HG03442 (cell line): ENCODE measurements at regions not wholly inside any gene's neighbourhood (a gene's known extent, or its start where the extent isn't known, plus 50 kb on each side); places are given as distances from the start of the nearest gene placed in this dataset.
A peak's percentile ranks its signal among the peaks of the same experiment; 100 is the strongest.

Experiments
- ATAC-seq: cut with Tn5 transposase; IDR thresholded peaks from one replicate; pipeline ENCODE4 v1.9.1; 2021; ENCODE audit warnings: mild to moderate bottlenecking, moderate library complexity; ENCODE audit not compliant: unreplicated experiment

DNA sequence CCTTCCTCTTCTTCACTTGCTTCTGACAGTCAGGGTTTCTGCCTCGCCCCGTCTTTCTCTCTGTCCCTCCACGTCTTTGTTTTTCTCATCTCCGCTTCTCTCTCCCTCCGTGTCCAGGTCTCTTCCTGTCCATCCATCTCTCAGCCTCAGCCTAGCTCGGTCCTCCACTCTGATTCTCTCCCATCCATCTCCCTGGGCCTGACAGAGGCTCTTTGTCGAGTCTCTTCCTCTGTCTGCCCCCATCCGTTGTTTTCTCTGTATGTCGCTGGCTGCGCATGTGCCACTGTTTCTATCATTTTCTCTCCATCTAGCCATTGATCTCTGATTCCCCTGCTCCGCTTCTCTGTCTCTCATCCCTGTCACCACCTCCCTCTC is 328.9 kb upstream of the TBX3 start:
- no peak for ATAC-seq

DNA sequence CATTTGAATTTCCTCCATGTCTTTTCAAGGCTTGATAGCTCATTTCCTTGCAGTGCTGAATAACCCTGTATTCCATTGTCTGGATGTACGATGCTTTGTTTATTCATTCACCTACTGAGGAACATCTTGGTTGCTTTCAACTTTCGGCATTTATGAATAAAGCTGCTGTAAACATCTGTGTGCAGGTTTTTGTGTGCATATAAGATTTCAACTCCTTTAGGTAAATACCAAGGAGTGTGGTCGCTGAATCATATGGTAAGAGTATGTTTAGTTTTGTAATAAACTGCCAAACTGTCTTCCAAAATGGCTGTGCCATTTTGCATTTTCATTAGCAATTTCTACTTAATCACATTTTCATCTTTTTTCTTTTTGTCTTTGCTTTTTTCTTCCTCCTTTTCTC is 327.7 kb upstream of the TBX3 start:
- no peak for ATAC-seq

DNA sequence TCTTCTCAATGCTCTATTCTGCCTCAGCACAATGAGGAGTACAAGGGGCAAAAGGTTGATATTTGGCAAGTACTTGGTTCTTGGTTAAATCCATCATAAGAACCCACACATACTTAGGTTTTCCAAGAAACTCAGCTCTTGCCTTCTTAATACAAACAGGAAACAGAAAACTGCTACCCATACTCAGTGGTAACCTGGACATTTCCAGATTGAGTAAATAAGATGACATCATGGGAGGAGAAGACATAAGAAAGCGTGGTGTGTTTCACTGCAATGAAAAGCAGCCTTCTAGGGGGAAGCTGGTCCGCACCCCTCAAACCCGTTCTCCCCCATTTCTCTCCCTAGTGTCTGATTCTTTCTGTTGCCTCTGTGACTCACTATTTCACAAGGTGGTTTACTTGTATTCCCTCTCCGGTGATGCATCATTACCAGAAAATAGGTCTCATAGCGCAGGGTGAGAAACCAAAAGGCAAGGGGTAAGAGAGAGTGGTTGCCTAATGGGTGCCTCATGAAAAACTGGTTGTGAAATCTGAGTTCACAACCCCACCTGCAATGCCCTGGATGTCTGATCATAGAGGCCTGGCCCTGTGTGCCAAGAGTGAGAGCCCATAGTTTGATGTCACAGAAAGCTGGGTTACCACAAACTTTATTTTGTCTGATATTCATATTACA is 326.5 kb upstream of the TBX3 start:
- ATAC-seq, result no peak

DNA sequence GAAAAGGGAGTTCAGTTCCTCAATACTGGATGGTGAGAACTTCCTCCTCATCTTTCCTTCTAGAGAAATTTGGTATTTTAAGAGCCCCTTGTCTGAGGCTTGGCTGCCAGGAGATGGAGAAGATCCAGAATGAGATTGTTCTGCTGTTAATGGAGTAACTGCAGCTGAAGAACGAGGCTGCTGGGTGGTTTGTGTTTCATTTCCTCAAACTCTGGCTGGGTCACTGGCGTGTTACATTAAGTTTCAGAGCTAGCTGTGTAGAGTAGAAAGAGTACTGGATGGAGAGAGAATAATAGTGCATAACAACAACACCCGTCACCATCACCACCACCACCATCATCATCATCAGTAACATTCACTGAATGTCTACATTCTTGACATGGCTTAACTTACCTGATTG is 325.0 kb upstream of the TBX3 start:
- peak; percentile 68 for ATAC-seq

DNA sequence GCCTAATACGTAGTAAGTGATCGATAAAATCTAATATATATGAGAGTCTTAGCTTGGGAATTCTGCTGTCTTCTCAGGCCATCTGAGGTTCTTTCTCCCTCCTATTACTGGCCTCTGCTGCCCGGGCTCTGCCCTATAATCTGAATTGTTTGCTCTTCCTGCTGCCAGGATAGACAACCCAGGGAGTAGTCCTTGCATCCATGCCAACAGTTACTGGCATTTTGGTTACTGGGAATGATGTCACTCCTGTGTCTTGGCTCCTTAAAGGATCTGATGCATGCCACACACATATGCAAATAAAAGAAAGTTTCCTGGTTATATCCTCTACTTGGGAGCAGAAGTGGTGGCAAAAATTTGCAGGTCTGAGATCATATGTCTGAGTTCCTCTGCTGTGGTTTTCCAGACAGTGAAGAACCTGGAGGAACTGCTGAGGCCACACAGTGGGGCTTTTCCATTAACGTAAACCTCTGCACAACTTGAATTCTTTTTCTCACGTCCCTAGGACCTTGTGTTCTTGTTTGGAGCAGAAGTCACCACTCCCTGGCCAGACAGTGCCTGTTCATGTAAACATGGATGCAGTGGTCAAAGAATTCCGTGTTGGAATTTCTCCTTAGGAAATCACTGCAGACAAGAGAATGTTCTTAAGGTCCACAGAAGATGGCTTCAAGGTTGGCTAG is 320.6 kb upstream of the TBX3 start:
- no peak for ATAC-seq

DNA sequence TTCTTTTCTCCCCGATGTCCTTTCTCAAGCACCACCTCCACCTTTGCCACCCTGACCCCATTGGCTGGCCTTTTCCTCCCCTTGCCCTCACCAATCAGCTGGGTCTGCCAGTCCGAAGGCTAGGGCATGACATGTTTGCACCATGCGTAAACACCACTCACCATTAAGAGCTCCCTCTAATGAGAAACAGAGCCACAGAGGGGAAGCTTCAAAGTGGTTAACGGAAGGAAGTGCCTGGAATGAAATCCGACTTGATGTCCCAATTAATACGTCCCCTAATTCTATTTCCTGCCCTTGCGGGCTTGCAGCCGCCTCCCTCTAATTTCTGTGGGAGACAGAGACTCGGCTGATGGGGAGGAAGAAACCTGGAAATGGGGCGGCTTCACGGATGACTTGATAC is 318.5 kb upstream of the TBX3 start:
- ATAC-seq, result no peak

DNA sequence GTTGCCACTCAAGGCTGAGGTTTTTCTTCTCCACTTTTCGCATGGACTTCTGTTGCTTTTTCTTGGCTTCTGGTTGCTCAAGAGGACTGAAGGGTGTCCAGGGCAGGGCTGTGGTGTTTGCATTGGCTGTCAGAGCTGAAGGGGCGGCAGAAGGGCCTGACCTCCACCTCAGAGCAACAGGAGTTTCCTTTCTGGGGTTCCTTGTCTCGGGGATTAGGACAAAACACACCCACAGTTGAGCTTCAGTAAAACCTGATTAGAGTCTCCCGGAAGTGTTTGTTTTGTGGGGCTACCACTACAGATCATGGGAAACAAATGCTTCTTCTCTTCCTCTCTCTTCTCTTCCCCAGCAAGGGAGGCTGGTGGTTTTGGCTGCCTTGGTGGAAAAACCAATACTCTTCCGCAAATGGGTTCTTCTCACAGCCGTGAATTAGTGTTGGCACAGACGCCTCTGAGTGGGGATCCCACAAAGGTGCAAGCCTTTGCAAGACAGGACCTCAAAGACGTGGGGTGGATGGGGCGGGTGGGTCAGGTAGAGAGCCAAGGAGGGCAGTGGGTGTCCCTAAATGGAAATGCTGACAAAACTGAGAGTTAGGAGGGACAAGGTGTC is 317.7 kb upstream of the TBX3 start:
- no peak for ATAC-seq

DNA sequence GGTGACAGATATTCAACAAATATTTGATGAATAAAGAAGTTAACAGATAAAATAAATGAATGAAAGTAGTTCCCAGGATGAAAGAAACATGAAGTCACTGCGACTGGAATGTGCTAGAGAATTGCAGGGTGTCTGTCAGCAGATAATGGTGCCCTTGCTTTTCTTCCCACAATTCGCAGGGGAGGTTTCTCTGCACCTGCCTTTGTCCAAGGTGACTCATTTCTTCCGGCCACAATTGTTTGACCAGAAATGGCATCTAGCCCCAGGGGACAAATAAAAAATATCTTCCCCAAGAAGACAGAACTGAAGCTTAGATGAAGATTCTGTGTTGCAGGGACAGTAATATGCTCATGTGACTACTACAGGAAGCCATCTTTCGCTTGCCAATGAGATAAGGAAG is 316.1 kb upstream of the TBX3 start:
- peak; percentile 61 for ATAC-seq

DNA sequence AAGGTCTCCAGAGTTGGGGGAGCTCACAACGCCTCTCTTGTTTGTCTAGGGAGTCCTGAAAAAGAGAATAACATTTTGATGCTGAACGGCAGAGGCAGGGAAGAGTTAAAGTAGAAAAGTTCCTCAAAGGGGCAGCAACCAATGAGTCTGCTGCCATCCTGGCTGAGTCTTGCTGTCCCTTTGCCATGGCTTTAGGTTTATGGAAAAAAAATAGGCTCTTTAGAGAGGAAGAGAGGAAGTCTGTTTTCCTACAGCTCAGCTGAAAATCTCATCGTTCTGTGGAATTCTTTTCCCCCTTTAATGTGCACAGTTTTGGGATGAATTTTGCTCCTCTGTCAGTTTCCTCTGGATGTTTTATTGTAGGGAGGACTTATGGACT is 314.8 kb upstream of the TBX3 start:
- no peak for ATAC-seq

DNA sequence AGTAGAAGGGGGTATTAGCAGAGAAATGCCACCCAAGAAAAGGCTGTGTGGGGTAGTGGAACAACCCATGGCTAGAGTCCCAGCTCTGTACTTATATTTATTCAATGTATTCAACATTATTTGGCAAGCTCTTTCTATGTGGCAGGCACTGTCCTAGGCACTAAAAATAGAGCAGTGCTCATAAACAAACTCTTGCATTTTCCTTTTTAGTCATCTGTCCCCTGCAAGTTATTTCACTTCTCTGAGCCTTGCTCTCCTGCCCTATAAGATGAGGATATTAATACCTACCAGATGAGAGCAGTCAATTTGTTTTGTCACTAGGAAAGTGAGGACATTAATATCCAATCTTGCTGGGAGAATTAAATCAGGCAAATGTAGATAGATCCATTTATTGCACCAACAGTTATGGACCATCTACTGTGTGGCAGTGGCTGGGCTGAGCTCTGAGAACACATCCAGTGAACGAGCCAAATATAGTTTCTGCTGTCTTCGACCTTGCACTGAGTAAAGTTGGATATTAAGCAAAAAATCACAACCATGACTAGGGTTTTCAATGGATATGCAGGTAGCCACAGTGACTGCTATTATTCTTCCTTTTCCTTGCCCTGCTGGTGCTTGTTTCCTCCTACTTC is 314.3 kb upstream of the TBX3 start:
- no peak for ATAC-seq

DNA sequence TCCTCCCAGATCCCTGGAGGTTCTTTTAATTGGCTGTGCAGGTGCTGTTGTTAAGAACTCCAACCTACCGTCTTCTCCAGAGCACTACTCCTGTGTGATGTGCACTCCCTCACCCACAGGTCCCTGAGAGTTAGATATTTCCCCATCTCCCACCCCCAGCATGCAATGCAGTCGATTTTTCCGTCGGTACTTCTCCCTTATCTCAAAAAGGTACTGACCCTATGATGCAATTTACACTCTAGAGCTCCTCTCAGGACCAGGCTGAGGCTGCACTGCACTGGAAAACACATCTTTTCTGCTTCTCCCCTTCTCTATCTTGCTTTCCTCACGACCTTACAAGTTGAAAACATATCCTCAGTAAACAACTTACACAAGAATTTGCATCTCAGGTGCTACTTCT is 312.4 kb upstream of the TBX3 start:
- ATAC-seq, result no peak

DNA sequence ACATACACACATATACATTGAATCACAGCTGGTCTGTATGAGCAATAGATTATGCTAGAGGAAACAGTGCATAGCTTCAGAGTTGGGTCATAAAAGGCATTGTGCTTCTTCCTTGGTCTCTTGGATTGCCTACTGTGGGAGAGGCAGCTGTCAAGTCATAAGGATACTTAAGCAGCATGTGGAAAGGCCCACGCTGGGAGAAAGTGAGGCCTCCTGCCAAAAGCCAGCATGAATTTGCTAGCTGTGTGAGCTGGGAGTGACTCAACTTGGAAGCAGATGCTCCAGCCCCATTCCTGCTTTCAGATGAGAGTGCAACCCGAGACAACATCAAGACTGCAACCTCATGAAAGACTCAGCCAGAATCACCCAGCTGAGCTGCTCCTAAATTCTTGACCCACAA is 311.9 kb upstream of the TBX3 start:
- no peak for ATAC-seq

DNA sequence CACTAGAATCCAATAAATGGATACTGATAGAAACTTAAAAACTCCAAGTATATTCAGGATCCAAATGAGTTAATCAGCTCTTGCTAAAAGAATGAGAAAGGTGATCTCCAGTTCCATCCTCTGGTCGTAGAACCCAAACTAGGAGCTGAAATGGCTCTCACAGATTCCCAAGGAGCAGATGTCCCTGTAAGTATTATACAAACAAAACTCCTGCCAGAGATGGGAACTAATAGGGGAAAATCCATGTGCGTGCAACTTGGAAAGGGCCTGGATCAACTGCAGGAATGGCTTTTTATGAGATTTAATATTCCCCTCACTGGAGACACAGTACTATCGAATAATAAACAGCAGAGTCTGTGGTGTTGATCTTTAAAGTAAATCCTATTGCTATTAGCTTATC is 309.2 kb upstream of the TBX3 start:
- ATAC-seq, result no peak

DNA sequence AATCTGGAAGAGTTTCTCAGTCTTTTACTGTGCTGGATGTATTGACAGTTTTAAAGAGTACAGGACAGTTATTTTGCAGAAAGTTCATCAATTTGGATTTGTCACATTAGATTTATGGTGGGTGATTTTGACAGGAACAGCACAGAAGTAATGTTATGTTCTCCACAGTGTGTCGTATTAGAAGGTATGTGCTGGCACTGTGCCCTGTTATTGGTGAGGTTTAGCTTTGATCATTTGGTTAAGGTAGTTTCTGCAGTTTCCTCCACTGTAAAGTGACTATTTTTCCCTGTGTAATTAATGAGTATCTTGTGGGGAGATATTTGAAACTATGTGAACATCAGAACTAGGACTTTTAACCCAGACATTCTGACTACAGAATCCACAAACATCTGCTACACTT is 308.5 kb upstream of the TBX3 start:
- no peak for ATAC-seq

DNA sequence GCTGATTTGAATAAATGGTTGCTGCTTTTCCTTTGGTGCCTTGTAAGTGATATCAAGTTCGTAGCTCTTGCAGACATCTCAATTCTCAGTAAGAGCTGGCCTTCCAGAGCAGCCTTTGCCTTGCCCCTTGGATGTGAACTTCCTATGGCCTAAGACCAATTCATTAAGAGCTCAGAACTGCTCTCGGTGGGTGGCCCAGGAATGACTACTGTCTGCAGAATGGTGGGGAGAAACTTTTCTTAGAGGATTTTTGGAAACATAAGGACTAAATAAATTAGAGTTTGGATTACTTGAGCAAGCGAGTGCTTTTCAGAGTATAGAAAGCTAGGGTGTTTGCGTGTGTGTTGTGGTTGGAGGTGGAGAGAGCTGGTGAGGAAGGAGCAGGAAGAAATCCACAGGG is 306.4 kb upstream of the TBX3 start:
- no peak for ATAC-seq

DNA sequence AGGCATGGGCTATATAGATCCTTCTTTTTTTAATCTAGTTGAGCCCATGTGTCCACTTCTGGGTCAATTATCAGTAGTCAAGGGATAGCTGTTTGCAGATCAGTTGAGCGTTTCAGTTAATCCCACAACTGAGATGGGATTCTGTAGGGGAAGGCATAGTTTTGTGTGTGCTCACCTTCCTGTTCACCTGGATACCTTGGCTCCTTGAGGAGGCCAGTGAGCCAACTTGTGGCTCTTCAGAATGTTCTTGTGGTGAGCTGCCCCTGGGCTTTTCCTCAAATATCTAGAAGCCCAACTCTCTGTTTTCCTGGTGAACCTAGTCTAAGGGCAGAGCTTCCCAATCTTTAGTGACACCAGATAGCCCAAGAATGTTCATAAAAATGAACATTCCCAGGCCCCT is 302.9 kb upstream of the TBX3 start:
- no peak for ATAC-seq

DNA sequence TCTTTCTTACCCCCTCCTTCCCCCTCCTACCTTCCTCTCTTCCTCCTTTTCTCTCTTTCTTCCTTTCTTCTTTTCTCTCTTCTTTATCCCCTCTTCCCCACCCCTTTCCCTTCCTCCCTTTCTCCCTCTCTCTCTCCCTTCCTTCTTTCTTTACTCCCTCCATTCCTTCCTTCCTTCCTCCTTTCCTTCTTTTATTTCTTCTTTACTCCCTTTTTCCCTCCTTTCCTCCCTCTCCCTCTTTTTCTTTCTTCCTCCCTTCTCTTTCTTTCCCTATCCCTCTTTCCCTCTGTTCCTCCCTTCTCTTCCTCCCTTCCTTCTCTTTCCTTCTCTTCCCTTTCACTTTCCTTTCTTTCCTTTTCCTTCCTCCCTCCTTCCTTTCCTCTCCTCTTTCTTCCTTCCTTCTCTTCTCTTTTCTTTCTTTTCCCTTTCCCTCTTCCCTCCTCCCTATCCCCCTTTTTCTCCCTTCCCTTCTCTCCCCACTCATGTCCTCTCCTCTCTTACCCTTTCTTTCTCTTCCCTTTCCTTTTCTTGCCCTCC is 302.3 kb upstream of the TBX3 start:
- no peak for ATAC-seq

DNA sequence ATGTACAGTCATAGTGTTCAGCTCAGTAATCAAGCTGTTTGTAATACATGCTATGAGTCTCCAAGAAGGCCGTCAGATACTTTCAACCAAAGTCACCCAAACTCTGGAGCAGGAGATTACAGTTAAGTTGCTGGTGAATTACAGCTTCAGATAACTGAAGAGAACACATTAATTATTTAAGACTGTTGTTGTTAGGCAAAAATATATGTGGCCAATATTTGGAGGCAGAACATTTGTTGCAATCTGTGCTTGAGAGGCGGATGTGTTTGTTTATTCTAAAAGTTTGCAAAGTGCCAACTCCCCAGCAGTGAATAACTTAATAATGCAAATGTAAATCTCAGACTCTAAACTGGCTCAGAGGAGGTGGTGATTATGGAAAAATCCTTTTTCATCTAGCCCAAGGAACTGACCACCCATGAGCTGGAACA is 300.7 kb upstream of the TBX3 start:
- no peak for ATAC-seq

DNA sequence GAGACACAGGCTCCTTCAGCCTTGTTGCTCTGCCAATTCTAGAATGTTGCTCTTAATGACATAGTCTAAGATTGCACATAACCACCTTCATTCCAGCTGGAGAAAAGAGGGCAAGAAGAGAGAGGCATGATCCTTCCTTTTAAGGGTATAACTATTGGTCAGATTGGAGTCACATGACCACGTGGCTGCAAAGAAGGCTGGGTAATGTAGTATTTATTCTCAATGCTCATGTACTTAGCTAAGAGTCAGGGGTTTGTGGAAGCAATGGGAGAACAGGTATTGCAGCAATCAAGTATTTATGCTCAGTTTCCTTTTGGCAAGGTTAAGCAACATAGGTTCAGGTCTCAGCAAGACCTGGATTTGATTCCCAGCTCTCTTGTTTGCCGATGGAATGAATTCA is 298.8 kb upstream of the TBX3 start:
- ATAC-seq, result no peak

DNA sequence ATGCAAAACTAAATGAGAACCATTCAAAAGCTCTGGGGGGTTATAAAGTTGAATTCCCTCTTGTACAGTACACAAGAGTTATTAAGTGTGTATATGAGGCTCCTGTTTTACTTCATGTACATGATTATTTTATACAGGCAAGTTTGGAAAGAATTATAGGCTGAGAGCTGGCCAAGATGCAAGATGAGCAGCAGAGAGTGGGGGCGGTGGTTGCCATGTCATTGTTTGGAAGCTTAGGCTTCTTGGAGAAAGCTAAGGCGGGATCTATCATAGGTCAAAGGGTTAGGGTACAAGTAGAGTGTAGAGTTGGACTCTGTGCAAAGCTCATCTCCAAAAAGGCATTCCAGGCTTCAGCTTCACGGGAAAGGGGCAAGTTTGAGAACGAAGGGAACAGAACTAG is 297.1 kb upstream of the TBX3 start:
- ATAC-seq, result no peak

DNA sequence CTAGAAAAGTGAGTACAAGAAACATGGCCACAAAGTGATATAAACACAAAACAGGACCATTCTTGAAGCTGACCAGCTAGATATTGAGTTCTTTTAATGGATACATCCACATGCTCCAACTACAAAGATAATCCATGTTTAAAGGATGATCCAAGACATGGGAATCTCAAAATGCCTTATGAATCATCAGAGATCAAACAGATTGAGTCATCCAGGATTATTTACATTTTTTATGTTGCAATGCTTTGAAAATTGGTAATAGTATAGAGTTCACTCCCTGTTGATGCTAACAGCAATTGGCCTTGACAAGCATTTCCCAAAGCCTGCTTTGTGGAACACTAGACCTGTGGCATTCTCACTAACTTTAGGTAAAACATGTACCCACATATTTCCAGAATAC is 293.0 kb upstream of the TBX3 start:
- no peak for ATAC-seq

DNA sequence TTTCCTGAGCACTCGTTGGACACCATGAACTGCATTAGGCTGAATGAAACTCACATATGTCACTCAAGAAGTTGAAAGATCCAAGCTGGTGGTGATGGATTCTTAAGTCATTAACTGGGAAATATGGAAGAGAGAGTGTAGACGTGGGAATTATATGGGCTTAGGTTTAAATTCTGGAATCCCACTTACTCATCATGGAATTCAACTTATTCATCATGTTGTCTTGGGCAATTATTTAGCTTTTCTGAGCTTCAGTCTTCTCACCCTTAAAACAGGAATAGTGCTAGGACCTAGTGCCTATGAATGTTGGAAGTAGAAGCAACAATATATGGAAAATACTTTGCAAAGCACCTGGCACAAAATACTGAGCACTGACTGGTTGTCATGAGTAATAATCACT is 292.4 kb upstream of the TBX3 start:
- ATAC-seq, result no peak
